Tibial nerve (tissue), 4 donors: ENCODE measurements at regions not wholly inside any gene's neighbourhood (a gene's known extent, or its start where the extent isn't known, plus 50 kb on each side); places are given as distances from the start of the nearest gene placed in this dataset.

Source experiments
- DNase-seq, 2 donors: peaks; one replicate each; pipeline ENCODE4 v3.0.0-alpha.2; 2019; ENCODE audit warnings: low spot score in 2 of 2
- H3K27ac ChIP-seq, 4 donors: fragments of 200-600 bp; sonication (generic) in 3 of 4; one replicate each; pipeline ENCODE4 v1.5.1; 2017 to 2019; ENCODE audit warnings: mild to moderate bottlenecking in 1 of 4
- H3K27me3 ChIP-seq, 2 donors: fragments of 200-600 bp; sonication (generic) in 1 of 2; one replicate each; pipeline versions ENCODE4 v1.5.1 to v1.6.0; 2017 to 2019
- H3K36me3 ChIP-seq, 3 donors: fragments of 200-600 bp; sonication (generic); one replicate each; pipeline ENCODE4 v1.5.1; 2018 to 2019
- H3K4me1 ChIP-seq, 4 donors: fragments of 200-600 bp; sonication (generic) in 3 of 4; one replicate each; pipeline ENCODE4 v1.5.1; 2017 to 2019
- H3K4me3 ChIP-seq, 4 donors: fragments of 200-600 bp; sonication (generic) in 3 of 4; one replicate each; pipeline ENCODE4 v1.5.1; 2017 to 2019; ENCODE audit warnings: mild to moderate bottlenecking in 1 of 4, moderate library complexity in 1 of 4
- H3K9me3 ChIP-seq, 4 donors: fragments of 200-600 bp; sonication (generic) in 3 of 4; one replicate each; pipeline ENCODE4 v1.5.1; 2017 to 2019
- CTCF ChIP-seq, 5 experiments: fragments of 200-600 bp in 3 of 5; fragments of 450-650 bp in 2 of 5; sonication (generic) in 3 of 5; IDR thresholded peaks; one replicate each; pipeline ENCODE4 v1.5.1; 2016 to 2019; ENCODE audit warnings: antibody characterized with exemption in 5 of 5, mild to moderate bottlenecking in 3 of 5, moderate library complexity in 2 of 5
- EP300 ChIP-seq, 2 donors: sonication (generic); formaldehyde crosslinking; IDR thresholded peaks; one replicate each; pipeline ENCODE4 v1.6.1; 2017; ENCODE audit warnings: antibody characterized with exemption in 2 of 2, mild to moderate bottlenecking in 1 of 2
- POLR2A ChIP-seq, 2 donors: fragments of 450-650 bp; IDR thresholded peaks; one replicate each; pipeline ENCODE4 v1.6.1; 2017; ENCODE audit warnings: antibody characterized with exemption in 2 of 2, mild to moderate bottlenecking in 2 of 2, moderate library complexity in 2 of 2
- WGBS, 2 donors: methylation state at CpG; one replicate each; pipeline ENCODE4 v1.1.5; 2018; 5-methylcytosine and 5-hydroxymethylcytosine counted together

GRCh38 chr1:242703467-242703866 lies 179.0 kb upstream of the PLD5 start:
- H3K27ac ChIP-seq = no peak overlapping the region
- DNase-seq = no peak
- H3K9me3 ChIP-seq = no peaks in the 10 kb centered on the region
- WGBS, 2 donors = 41 to 59% methylated on average over 2 of the region's 2 CpGs
- no peaks in the 10 kb centered on the region for H3K4me1 ChIP-seq
- H3K27me3 ChIP-seq = no peaks in the 10 kb centered on the region
- H3K36me3 ChIP-seq = no peaks in the 10 kb centered on the region
- H3K4me3 ChIP-seq = no peak overlapping the region
- TF ChIP-seq POLR2A (IDR thresholded peaks at IDR 0.05) (no peak), CTCF (IDR thresholded peaks at IDR 0.05) (no peak), EP300 (IDR thresholded peaks at IDR 0.05) (no peak)

GRCh38 chr1:242692988-242693387 lies 168.5 kb upstream of the PLD5 start:
- TF ChIP-seq POLR2A (IDR thresholded peaks at IDR 0.05) (no peak), CTCF (IDR thresholded peaks at IDR 0.05) (no peak), EP300 (IDR thresholded peaks at IDR 0.05) (no peak)

DNA sequence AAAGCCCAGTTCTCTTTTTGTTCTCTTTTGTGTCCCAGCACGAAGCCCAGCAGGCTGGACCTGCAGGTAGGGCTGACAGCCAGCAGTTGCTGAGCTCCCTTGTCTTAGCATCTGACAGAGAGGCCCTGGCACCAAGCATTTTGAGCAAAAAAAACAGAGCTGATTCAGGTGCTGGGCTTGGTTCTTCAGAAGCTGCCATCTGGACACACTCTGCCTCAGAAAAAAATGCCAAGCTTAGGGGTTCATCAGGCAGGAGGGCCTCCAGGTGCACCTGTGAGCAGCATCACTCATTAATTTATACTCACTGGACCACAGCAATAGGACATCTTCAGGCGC lies 167.1 kb upstream of the PLD5 start:
- Histone ChIP-seq H3K4me3 (no peak overlapping the region), H3K9me3 (peaks cover 0 to 7% (median 0%) of the 10 kb centered on the region in 4 donors), H3K27me3 (no peaks in the 10 kb centered on the region), H3K36me3 (no peaks in the 10 kb centered on the region), H3K27ac (no peak overlapping the region), H3K4me1 (no peaks in the 10 kb centered on the region)
- no peak for DNase-seq
- 47 to 50% methylated on average over 2 of the region's 2 CpGs for WGBS, 2 donors
- no peak for TF ChIP-seq CTCF (IDR thresholded peaks at IDR 0.05)
- no peak for TF ChIP-seq POLR2A (IDR thresholded peaks at IDR 0.05)

More at GRCh38 chr1:242692988-242693387, 168.5 kb upstream of the PLD5 start:
- no peak for DNase-seq
- Histone ChIP-seq H3K36me3 (no peaks in the 10 kb centered on the region), H3K4me3 (no peak overlapping the region), H3K4me1 (no peaks in the 10 kb centered on the region), H3K9me3 (peaks cover 0 to 7% (median 0%) of the 10 kb centered on the region in 4 donors), H3K27ac (no peak overlapping the region), H3K27me3 (no peaks in the 10 kb centered on the region)
- WGBS, 2 donors = 70 to 75% methylated on average over 2 of the region's 2 CpGs

DNA sequence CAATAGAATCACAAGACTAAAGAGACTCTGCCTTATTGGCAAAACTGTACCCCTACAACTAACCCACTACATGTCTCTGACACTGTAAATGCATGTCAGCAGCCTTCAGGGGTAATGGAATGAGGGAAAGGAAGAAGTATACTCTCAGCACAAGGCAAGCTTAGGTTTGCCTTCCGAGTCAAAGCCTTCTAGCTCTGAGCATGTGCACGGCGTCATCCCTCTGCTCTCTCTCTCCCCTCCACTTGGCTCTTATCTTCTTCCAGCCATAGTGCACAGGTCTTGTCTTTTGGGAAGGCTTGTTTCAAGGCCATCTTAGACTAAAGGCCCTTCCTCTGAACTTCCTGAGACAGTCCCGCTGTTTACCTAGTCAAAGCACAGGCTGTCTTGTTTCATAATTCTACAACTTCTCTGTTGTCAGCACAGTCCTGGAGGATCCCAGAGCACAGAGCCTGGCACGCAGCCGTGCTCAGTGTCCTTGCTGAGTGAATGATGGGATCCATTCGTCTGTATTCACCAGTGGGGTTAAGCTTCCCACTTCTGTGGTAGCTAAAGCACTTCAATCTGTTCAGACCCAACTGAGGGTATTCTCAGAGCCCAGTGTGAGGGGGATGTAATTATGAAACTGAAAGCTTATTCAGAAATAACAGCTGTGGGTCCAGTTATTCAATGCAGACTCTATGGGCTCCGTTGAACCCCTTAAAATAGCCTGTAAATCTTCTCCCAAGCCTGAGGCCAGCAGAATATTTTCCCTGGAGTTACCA lies 166.5 kb upstream of the PLD5 start:
- H3K4me3 ChIP-seq = no peak overlapping the region
- no peaks in the 10 kb centered on the region for H3K36me3 ChIP-seq
- H3K27ac ChIP-seq = no peak overlapping the region
- peaks cover 0 to 7% (median 0%) of the 10 kb centered on the region in 4 donors for H3K9me3 ChIP-seq
- no peak for TF ChIP-seq POLR2A (IDR thresholded peaks at IDR 0.05)
- no peak for TF ChIP-seq CTCF (IDR thresholded peaks at IDR 0.05)
- no peak for TF ChIP-seq EP300 (IDR thresholded peaks at IDR 0.05)
- H3K27me3 ChIP-seq = no peaks in the 10 kb centered on the region
- DNase-seq = no peak
- WGBS, 2 donors = 67 to 69% methylated on average over 8 of the region's 8 CpGs
- H3K4me1 ChIP-seq = no peaks in the 10 kb centered on the region

GRCh38 chr1:242689378-242689777 lies 164.9 kb upstream of the PLD5 start:
- WGBS, 2 donors = 90 to 92% methylated on average over 8 to 12 of the region's 17 CpGs
- H3K36me3 ChIP-seq = no peaks in the 10 kb centered on the region
- no peak for TF ChIP-seq EP300 (IDR thresholded peaks at IDR 0.05)
- no peak for TF ChIP-seq CTCF (IDR thresholded peaks at IDR 0.05)
- no peak for TF ChIP-seq POLR2A (IDR thresholded peaks at IDR 0.05)
- no peaks in the 10 kb centered on the region for H3K27me3 ChIP-seq
- DNase-seq = no peak
- H3K4me3 ChIP-seq = no peak overlapping the region
- H3K4me1 ChIP-seq = no peaks in the 10 kb centered on the region
- H3K9me3 ChIP-seq = peaks cover 0 to 7% (median 0%) of the 10 kb centered on the region in 4 donors
- no peak overlapping the region for H3K27ac ChIP-seq
